HL-60 (cell line): ENCODE measurements at regions not wholly inside any gene's neighbourhood (a gene's known extent, or its start where the extent isn't known, plus 50 kb on each side); places are given as distances from the start of the nearest gene placed in this dataset.

ENCODE experiments used
- DNase-seq, 2 experiments: peaks; one replicate each; pipeline ENCODE4 v3.0.0-alpha.2; 2010 to 2020; ENCODE audit warnings: low read depth in 1 of 2, low spot score in 1 of 2
- H3K27ac ChIP-seq: fragments of 250-450 bp; sonication (Bioruptor Pico); replicated peaks from 2 replicates; pipeline ENCODE4 v1.5.1; 2020; ENCODE audit warnings: mild to moderate bottlenecking, moderate library complexity
- H3K27me3 ChIP-seq: fragments of 250-450 bp; sonication (Bioruptor Pico); 2 replicates; pipeline ENCODE4 v1.5.1; 2021; ENCODE audit warnings: mild to moderate bottlenecking, moderate library complexity; ENCODE audit not compliant: insufficient read depth, poor library complexity, severe bottlenecking
- H3K4me3 ChIP-seq: replicated peaks from 2 replicates; pipeline ENCODE4 v1.5.1; 2011; ENCODE audit warnings: mild to moderate bottlenecking, control low read depth, low read length; ENCODE audit not compliant: insufficient read depth
- GABPA ChIP-seq: IDR thresholded peaks from 2 replicates; pipeline ENCODE4 v1.6.1; 2012; ENCODE audit warnings: low read depth
- POLR2AphosphoS5 ChIP-seq: IDR thresholded peaks from 2 replicates; pipeline ENCODE4 v1.6.1; 2012; ENCODE audit warnings: low read depth
- SPI1 ChIP-seq: IDR thresholded peaks from 2 replicates; pipeline ENCODE4 v1.6.1; 2012; ENCODE audit warnings: low read depth, mild to moderate bottlenecking, borderline replicate concordance
- TF ChIP-seq, protein P1 (sequence below): IDR thresholded peaks from one replicate; pipeline ENCODE4 v1.5.1; 2011; ENCODE audit warnings: low read length, control low read depth, inconsistent platforms; ENCODE audit not compliant: insufficient read depth
- TF ChIP-seq, protein P2 (sequence below): IDR thresholded peaks from 2 replicates; pipeline ENCODE4 v1.6.1; 2012; ENCODE audit warnings: low read depth; ENCODE audit not compliant: insufficient replicate concordance

DNA sequence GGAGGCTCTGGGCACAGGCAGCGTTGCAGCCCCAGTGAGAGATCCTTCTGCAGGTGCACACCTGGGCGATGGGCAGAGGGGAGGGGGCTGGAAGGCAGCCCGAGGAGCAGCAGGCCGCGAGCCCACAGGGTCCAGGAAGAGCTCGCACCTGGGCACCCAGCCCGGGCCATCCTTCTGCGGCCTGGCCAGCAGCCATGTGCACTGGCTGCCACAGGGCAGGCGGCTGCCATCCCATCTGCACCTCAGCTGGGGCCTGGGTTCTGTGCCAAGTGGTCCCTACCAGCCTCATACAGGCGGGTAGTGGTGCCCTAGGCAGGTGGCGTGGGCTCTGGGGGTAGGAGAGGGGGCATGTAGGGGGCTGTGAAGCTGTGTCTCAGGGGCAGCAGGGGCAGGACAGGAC lies 197.2 kb downstream of the RBFOX3 start:
- no peaks in the 10 kb centered on the region for H3K27me3 ChIP-seq
- TF ChIP-seq, protein P1, sequence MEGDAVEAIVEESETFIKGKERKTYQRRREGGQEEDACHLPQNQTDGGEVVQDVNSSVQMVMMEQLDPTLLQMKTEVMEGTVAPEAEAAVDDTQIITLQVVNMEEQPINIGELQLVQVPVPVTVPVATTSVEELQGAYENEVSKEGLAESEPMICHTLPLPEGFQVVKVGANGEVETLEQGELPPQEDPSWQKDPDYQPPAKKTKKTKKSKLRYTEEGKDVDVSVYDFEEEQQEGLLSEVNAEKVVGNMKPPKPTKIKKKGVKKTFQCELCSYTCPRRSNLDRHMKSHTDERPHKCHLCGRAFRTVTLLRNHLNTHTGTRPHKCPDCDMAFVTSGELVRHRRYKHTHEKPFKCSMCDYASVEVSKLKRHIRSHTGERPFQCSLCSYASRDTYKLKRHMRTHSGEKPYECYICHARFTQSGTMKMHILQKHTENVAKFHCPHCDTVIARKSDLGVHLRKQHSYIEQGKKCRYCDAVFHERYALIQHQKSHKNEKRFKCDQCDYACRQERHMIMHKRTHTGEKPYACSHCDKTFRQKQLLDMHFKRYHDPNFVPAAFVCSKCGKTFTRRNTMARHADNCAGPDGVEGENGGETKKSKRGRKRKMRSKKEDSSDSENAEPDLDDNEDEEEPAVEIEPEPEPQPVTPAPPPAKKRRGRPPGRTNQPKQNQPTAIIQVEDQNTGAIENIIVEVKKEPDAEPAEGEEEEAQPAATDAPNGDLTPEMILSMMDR: no peak
- TF ChIP-seq SPI1 (no peak), GABPA (no peak), POLR2AphosphoS5 (no peak)
- TF ChIP-seq, protein P2, sequence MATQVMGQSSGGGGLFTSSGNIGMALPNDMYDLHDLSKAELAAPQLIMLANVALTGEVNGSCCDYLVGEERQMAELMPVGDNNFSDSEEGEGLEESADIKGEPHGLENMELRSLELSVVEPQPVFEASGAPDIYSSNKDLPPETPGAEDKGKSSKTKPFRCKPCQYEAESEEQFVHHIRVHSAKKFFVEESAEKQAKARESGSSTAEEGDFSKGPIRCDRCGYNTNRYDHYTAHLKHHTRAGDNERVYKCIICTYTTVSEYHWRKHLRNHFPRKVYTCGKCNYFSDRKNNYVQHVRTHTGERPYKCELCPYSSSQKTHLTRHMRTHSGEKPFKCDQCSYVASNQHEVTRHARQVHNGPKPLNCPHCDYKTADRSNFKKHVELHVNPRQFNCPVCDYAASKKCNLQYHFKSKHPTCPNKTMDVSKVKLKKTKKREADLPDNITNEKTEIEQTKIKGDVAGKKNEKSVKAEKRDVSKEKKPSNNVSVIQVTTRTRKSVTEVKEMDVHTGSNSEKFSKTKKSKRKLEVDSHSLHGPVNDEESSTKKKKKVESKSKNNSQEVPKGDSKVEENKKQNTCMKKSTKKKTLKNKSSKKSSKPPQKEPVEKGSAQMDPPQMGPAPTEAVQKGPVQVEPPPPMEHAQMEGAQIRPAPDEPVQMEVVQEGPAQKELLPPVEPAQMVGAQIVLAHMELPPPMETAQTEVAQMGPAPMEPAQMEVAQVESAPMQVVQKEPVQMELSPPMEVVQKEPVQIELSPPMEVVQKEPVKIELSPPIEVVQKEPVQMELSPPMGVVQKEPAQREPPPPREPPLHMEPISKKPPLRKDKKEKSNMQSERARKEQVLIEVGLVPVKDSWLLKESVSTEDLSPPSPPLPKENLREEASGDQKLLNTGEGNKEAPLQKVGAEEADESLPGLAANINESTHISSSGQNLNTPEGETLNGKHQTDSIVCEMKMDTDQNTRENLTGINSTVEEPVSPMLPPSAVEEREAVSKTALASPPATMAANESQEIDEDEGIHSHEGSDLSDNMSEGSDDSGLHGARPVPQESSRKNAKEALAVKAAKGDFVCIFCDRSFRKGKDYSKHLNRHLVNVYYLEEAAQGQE: no peak
- no peak for DNase-seq
- H3K27ac ChIP-seq: no peak overlapping the region
- no peak overlapping the region for H3K4me3 ChIP-seq

DNA sequence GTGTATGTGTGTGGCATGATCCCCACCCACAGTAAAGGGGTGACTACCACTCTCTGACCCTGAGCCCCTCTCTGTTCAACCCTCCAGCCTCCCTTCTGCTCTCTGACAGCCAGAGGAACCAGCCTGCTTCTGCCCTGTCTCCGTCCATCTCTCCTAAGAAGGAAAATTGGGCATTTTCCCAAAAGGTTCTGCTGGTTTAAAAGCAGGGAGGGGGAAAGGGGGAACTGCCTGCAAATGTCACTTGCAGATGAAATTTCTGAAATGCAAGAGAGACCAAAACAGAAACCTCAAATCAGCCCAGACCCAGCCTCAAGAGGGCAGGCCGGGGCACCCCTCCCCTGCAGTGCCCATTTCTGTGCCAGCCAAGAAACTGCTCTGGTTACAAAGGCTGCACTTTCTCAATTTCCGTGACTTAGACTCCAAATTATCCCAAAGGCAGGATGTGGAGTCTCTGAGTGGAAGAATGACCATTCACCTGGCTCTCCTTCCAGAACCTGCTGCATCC lies 197.9 kb downstream of the RBFOX3 start:
- H3K27ac ChIP-seq: no peak overlapping the region
- H3K4me3 ChIP-seq: no peak overlapping the region
- no peaks in the 10 kb centered on the region for H3K27me3 ChIP-seq
- TF ChIP-seq SPI1 (no peak), POLR2AphosphoS5 (no peak), GABPA (no peak)
- TF ChIP-seq, protein P2: no peak
- DNase-seq: no peak

DNA sequence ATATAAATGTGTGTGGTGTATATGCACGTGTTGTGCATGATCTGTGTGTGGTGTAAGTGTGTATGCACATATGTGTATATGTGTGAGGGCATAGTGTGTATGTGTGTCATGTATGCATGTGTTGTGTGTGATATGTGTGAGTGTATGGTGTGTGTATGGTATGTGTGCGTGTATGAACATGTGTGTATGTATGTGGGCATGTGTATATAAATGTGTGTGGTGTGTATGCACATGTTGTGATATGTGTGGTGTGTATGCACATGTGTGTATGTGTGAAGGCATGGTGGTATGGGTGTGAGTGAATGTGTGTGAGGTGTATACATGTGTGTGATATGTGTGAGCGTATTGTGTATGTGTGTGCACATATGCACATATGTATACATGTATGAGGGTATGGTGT lies 198.7 kb downstream of the RBFOX3 start:
- no peak for TF ChIP-seq GABPA
- TF ChIP-seq, protein P2: no peak
- Histone ChIP-seq H3K27me3 (peaks cover 3% of the 10 kb centered on the region), H3K27ac (no peak overlapping the region), H3K4me3 (no peak overlapping the region)
- no peak for DNase-seq

DNA sequence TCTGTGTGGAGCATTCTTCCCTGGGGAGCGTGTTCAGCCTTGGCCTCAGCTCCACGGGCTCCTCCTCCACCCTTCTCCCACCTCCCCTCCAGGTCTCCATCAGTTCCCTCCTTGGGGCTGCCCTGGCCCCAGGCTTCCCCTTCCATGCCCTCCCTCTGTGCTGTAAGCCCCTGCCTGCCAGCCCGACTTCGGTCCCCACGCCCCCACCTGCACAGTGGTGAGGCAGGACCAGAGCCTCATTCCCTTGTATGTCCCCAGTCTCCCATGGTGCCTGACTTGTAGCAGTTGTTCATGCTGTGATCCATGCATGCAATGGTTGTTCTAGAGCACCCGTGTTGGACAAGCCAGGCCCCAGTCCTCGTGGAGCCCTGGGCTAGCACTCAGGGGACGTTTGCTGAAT lies 199.4 kb downstream of the RBFOX3 start:
- no peak overlapping the region for H3K4me3 ChIP-seq
- H3K27me3 ChIP-seq: peaks cover 8% of the 10 kb centered on the region
- DNase-seq: no peak
- TF ChIP-seq, protein P1: no peak
- TF ChIP-seq POLR2AphosphoS5 (no peak), GABPA (no peak), SPI1 (no peak)
- TF ChIP-seq, protein P2: no peak
- H3K27ac ChIP-seq: no peak overlapping the region
